HG02610 (cell line): ENCODE measurements at regions not wholly inside any gene's neighbourhood (a gene's known extent, or its start where the extent isn't known, plus 50 kb on each side); places are given as distances from the start of the nearest gene placed in this dataset.
A peak's percentile ranks its signal among the peaks of the same experiment; 100 is the strongest.
"Not testable (repeated sequence)": the region's sequence is repeated elsewhere in the genome, so short reads cannot be mapped to it uniquely, and the experiment has no call there.

Experiments
- ATAC-seq: cut with Tn5 transposase; IDR thresholded peaks from one replicate; pipeline ENCODE4 v1.9.1; 2021; ENCODE audit warnings: mild to moderate bottlenecking, moderate library complexity; ENCODE audit not compliant: unreplicated experiment

DNA sequence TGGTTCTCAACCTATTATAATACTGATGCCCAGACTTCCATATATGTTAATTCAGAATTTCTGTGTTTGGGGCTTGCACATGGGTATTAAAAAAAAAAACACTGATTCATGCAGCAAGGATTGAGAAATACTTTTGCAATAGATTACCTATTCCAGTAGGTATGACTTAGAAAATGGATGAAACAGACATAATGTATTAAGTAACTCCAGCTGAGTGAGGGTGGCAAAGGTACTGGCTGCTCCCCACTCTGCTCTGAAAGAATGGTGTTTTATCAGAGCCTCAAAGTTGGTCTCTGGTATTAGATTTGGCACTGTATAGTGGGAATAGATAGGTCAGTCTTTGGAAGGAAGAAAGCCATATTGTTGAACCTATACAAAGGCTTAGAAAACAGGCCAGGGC, 234.3 kb upstream of the FOLH1 start:
- no peak for ATAC-seq

DNA sequence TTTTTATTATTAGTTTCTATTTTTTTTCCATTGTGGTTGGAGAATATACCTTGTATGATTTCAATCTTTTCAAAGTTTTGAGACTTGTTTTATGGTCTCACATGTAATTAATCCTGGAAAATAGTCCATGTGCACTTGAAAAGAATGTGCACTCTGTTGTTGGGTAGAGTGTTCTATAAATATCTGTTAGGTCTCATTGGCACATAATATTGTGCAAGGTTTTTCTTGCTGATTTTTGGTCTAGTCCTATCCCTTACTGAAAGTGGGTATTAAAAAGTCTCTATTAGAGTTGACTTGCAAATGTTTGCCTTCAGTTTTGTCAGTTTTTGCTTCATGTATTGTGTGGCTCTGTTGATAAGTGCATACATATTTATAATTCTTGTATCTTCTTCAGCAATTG, 231.5 kb upstream of the FOLH1 start:
- ATAC-seq, result not testable (repeated sequence)

- not testable (repeated sequence) for ATAC-seq
These were observed 225.9 kb upstream of the FOLH1 start for GRCh38 chr11:49434308-49434707.

GRCh38 chr11:49432242-49432848, 223.9 kb upstream of the FOLH1 start:
- no peak for ATAC-seq

GRCh38 chr11:49424136-49424535, 215.7 kb upstream of the FOLH1 start:
- ATAC-seq, result no peak

DNA sequence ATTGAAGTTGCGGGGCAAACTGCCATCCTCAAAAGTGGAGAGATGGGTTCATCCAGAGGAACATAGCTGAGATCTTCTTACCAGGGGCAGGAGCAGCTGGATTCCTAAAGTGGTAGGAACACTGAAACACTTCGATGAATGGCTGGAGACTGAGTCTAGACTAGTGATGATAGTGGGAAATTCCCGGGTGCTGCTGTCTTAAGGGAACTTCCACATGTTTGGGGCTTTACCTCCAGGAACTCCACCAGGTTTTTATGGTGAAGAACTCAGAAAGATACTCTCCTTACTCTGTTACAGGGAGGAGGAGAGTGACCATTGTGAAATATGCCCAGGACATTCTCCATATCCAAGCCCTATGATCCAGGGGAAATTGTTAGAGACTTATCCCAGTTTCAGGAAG, 210.5 kb upstream of the FOLH1 start:
- ATAC-seq, result peak; percentile 79

DNA sequence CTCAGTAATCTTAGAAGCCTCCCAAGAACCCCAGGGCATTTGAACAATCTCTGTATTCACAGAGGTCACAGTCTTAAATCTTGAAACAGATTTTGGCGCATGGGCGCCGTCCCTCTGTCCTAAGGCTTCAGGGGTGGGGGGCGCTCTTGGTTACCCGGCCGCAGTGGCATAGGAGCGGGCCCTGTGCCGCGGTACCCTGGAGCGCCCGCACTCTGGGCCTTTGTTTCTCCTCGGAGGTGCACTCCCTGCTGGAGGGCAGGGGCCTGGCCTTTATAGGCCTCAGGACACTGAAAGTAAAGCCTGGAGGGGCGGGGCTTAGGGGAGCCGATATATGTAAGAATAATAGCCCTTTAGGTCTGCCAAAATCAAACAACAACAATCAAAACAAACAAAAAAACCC, 197.3 kb upstream of the FOLH1 start:
- ATAC-seq, result no peak

- ATAC-seq, result not testable (repeated sequence)
These were observed 187.4 kb upstream of the FOLH1 start for GRCh38 chr11:49395789-49396188.

DNA sequence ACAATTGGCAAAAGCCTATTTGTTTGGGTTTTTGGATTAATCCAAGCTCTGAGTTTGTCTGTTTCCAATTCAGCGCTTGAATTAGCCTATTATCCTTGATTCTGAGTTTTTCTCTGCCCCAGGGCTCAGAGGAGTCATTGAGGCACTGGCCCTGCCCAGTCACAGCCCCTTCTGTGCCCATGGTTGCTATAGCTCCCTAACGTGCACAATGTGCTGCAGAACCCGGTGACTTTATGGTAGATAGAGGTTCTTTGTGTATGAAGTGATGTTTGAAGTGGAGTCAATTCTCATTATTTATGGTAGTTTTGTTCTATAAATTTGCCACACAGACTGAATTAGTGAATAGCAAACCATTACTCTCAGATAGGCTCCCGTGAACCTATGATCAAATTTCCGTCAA, 182.0 kb upstream of the FOLH1 start:
- not testable (repeated sequence) for ATAC-seq

DNA sequence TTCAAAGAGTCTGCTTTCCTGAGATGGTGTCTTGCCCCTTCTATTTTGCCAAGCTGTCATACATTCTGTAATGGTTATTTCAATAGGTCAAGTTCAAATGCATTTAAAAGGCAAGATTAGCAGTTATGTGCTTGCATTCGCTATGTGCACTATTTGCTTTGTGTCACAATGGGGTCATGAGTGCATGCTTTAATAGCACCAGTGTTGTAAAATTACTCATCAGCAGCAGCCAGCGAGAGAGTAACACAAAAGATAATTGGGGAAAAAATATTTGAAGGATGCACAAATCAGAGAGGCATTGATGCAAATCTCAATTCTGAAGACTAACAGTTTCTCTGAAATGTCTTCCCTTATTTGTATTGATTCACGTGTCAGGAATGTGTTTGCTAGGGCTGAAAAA, 180.7 kb upstream of the FOLH1 start:
- not testable (repeated sequence) for ATAC-seq

DNA sequence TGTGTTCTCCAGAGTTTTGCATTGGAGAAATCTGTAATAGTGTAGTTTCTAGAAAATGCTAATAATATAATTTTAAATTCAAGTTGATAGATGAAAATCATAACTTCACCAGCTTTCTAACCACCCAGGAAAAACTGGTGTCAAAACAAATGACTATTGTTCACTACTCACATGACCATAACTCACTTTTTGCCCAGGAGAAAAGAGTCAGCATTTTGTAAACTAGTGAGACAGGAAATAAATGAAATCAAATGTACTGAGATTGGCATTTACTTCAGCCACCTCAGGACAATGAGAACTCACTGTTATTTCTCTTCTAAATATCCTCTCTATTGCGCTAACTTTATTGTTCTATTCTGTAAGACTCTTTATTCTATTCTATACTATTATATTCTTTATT, 176.0 kb upstream of the FOLH1 start:
- ATAC-seq, result not testable (repeated sequence)

DNA sequence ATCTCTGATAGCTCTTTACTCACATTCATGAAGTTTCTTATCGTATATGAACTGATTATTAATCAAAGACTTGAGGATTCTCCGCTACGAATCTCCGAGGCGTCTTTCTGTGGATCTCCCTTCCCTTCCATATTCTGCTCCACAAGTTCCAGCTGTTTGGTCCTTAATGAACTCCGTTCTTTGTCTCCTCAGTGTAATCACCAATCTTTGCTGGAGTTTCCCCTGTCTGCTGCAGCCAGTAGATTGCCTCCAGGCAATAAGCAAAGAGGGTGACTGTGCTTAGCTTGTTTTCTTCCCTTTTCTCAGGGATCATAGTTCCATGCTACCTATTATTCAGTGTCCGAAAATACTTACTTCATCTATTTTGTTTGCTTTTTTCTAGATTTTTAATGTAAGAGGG, 169.6 kb upstream of the FOLH1 start:
- no peak for ATAC-seq

- not testable (repeated sequence) for ATAC-seq
These were observed 165.5 kb upstream of the FOLH1 start for GRCh38 chr11:49373866-49374265.

DNA sequence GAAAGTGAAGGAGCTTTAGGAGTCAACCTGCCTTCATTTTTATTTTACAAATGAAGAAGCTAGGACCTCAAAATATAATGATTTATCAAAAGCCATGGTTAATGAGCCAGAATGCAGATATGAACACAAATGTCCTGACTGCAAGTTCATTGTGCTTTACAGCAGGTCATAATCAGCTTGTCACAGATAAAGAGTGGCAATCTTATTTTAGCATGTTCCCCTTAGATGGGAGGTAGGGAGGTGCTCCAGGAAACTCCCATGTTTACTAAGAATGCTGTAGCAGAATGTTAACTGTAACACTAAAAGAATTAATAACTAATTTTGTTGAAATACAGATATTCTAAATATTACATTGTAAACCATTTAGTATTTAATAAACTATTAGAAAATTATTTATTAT, 165.0 kb upstream of the FOLH1 start:
- not testable (repeated sequence) for ATAC-seq

DNA sequence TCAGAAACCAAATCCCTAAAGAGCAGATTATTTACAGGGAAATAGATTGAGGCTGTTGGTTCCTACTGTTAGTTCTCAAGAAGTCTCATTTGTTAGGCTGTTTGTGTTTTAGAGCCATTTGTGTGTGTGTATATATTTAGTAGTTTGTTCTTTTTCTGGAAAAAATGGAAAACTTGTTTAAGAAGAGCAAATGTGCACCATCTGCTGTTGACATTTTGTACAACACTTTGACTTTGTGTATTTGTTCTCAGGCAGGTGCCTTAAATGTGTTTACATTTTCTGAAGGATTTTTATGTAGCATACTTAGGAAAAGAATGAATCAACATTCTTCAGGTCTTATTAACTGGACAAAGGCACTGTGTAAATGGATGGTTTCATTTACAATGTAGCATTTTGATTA, 163.7 kb upstream of the FOLH1 start:
- ATAC-seq, result not testable (repeated sequence)

DNA sequence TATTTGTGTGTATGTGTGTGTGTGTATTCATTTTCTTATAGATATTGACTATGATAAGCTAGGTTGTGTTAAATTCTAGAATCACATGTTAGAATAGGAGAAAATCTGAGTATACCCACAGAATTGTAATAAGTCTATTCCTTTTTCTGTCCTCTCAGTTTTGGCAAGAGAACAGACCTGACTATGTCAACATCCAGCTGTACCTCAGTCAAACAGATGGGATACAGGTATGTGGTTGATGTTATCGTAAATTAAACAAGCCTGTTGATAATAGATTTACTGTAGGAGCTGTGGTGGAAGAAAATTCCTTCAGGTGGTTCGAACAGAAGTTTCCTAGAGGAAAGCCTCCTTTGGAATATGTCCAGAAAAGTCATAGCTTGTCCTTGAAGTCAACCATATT, 160.2 kb upstream of the FOLH1 start:
- not testable (repeated sequence) for ATAC-seq

DNA sequence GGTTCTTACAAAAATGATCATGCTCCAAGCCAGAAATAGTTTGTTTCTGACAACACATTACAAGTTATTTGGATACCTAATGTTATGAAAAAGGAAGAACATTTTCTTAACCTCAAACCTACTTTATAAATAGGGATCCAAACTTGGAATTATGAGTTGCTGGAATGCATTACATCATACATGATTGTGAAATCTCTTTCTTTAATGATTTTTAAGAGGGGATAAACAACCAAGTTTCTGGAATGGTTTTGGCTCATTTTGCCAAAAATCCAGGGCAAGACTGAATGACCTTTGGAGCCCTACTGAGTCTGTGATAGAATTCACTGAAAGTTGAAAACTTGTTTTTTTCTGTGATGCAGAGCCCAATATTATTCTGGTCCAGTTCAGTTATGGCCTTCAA, 157.0 kb upstream of the FOLH1 start:
- not testable (repeated sequence) for ATAC-seq

DNA sequence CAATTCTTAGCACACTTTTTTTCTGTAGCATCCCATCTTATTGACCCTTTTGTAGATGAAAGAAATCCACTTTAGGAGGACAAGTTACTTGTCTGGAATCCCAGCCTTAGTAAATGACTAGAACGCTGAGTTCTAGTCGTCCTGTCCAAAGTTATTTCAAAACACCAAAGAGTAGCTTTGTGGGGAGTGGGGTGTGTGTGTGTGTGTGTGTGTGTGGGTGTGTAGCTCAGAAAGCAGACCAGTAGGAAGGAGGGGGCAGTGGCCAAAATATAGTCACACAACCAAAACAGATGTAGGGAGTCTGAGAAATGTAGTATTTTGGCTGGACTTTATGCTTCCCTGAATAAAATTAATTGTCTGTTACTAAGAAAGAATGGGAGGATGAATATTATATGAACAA, 154.6 kb upstream of the FOLH1 start:
- ATAC-seq, result not testable (repeated sequence)

GRCh38 chr11:49354536-49354935, 146.1 kb upstream of the FOLH1 start:
- ATAC-seq, result not testable (repeated sequence)

GRCh38 chr11:49352868-49353267, 144.5 kb upstream of the FOLH1 start:
- not testable (repeated sequence) for ATAC-seq

GRCh38 chr11:49346627-49347026, 138.2 kb upstream of the FOLH1 start:
- not testable (repeated sequence) for ATAC-seq

DNA sequence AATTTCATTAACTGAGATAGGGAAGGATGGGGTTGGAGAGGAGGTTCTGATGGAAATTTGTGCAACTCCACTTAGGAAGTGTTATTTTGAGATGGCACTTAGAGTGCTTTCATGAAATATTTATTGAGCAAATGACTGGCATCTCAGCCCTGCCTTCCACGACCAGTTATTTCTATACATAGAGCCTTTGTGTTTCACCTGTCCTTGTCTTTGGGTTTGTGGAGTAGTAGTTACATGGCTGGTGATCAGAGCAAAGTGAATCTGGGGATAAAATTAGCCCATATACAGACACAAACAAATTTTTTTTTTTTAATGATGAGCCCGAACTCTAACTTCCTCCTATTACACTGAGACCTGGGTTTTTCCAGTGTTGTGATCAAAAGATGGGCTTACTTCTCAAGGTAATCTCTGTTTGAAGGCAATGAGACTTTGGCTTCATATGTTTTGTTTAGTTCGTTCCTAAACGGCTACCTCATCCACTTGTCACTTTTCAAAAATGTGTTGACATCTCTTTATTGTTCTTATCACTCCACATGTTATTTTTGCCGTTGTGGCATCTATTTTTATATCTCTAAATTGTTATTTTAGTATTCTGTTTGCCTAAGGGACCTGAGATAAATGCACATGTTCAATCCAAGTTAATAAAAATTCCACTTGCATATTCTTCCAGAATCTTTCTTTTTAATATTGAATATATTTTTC, 120.2 kb upstream of the FOLH1 start:
- ATAC-seq, result not testable (repeated sequence)

GRCh38 chr11:49327766-49328165, 119.4 kb upstream of the FOLH1 start:
- ATAC-seq, result not testable (repeated sequence)
